ENCODE measurements at regions not wholly inside any gene's neighbourhood (a gene's known extent, or its start where the extent isn't known, plus 50 kb on each side); places are given as distances from the start of the nearest gene placed in this dataset.

- TF ChIP-seq CTCF (IDR thresholded peaks at IDR 0.05; ENCODE audit: insufficient read depth, low read depth, low read length) (no peak), EZH2 (IDR thresholded peaks at IDR 0.05; ENCODE audit: insufficient read depth, low read length) (no peak)
These were observed 158.5 kb downstream of the CD83 start for GRCh38 chr6:14276071-14276470.
